Suprapubic skin (tissue), 4 donors: ENCODE measurements at regions not wholly inside any gene's neighbourhood (a gene's known extent, or its start where the extent isn't known, plus 50 kb on each side); places are given as distances from the start of the nearest gene placed in this dataset.

ENCODE experiments used
- DNase-seq, 2 donors: peaks; one replicate each; pipeline ENCODE4 v3.0.0-alpha.2; 2019; ENCODE audit warnings: low spot score in 2 of 2
- H3K27ac ChIP-seq: fragments of 200-600 bp; sonication (generic); one replicate; pipeline ENCODE4 v1.5.1; 2019
- H3K27me3 ChIP-seq: fragments of 200-600 bp; sonication (generic); one replicate; pipeline ENCODE4 v1.5.1; 2019
- H3K36me3 ChIP-seq: fragments of 200-600 bp; sonication (generic); one replicate; pipeline ENCODE4 v1.5.1; 2019
- H3K4me1 ChIP-seq: fragments of 200-600 bp; sonication (generic); one replicate; pipeline ENCODE4 v1.5.1; 2019
- H3K4me3 ChIP-seq: fragments of 200-600 bp; sonication (generic); one replicate; pipeline ENCODE4 v1.5.1; 2019; ENCODE audit warnings: mild to moderate bottlenecking
- H3K9me3 ChIP-seq: fragments of 200-600 bp; sonication (generic); one replicate; pipeline ENCODE4 v1.5.1; 2019
- EP300 ChIP-seq: sonication (generic); formaldehyde crosslinking; IDR thresholded peaks from one replicate; pipeline ENCODE4 v1.6.1; 2017; ENCODE audit warnings: antibody characterized with exemption
- POLR2A ChIP-seq, 2 donors: fragments of 450-650 bp; IDR thresholded peaks; one replicate each; pipeline ENCODE4 v1.6.1; 2017; ENCODE audit warnings: antibody characterized with exemption in 2 of 2, mild to moderate bottlenecking in 2 of 2, moderate library complexity in 2 of 2
- POLR2AphosphoS5 ChIP-seq, 3 donors: sonication (generic); formaldehyde crosslinking; IDR thresholded peaks; one replicate each; pipeline ENCODE4 v1.6.1; 2017; ENCODE audit warnings: antibody characterized with exemption in 3 of 3
- WGBS: methylation state at CpG from one replicate; pipeline ENCODE4 v1.1.5; 2018; 5-methylcytosine and 5-hydroxymethylcytosine counted together
- TF ChIP-seq, protein P1 (sequence below), 2 donors: fragments of 200-600 bp in 1 of 2; fragments of 450-650 bp in 1 of 2; sonication (generic) in 1 of 2; IDR thresholded peaks; one replicate each; pipeline ENCODE4 v1.5.1; 2016 to 2019; ENCODE audit warnings: antibody characterized with exemption in 2 of 2, mild to moderate bottlenecking in 1 of 2, moderate library complexity in 1 of 2

DNA sequence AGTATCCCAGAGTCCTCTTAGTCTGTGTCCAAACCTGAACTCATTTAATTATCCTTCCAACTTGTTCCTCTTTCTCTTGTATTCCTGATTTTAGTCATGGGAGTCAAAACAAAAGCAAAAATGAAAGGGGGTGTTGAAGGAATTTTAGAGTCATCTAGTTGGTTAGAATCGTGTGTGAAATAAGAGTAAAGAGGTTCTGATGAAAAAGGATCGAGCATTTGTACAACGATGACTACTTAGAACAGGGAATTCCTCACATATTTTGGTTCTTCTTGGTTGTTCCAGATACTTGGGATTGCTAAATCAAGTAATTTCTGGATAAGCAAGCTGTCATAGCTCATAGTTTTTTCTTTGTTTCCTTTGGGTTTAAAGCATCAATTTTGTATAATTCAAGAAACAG lies 194.4 kb downstream of the BCOR start:
- WGBS: 71% methylated on average over 3 of the region's 3 CpGs
- no peaks in the 10 kb centered on the region for H3K9me3 ChIP-seq
- H3K27me3 ChIP-seq: no peaks in the 10 kb centered on the region
- DNase-seq: no peak
- H3K4me1 ChIP-seq: peaks cover 13% of the 10 kb centered on the region
- no peaks in the 10 kb centered on the region for H3K36me3 ChIP-seq
- H3K4me3 ChIP-seq: no peak overlapping the region
- H3K27ac ChIP-seq: no peak overlapping the region
- TF ChIP-seq, protein P1, sequence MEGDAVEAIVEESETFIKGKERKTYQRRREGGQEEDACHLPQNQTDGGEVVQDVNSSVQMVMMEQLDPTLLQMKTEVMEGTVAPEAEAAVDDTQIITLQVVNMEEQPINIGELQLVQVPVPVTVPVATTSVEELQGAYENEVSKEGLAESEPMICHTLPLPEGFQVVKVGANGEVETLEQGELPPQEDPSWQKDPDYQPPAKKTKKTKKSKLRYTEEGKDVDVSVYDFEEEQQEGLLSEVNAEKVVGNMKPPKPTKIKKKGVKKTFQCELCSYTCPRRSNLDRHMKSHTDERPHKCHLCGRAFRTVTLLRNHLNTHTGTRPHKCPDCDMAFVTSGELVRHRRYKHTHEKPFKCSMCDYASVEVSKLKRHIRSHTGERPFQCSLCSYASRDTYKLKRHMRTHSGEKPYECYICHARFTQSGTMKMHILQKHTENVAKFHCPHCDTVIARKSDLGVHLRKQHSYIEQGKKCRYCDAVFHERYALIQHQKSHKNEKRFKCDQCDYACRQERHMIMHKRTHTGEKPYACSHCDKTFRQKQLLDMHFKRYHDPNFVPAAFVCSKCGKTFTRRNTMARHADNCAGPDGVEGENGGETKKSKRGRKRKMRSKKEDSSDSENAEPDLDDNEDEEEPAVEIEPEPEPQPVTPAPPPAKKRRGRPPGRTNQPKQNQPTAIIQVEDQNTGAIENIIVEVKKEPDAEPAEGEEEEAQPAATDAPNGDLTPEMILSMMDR (IDR thresholded peaks at IDR 0.05): no peak
- TF ChIP-seq POLR2A (IDR thresholded peaks at IDR 0.05): no peak
- TF ChIP-seq POLR2AphosphoS5 (IDR thresholded peaks at IDR 0.05): no peak
- no peak for TF ChIP-seq EP300

DNA sequence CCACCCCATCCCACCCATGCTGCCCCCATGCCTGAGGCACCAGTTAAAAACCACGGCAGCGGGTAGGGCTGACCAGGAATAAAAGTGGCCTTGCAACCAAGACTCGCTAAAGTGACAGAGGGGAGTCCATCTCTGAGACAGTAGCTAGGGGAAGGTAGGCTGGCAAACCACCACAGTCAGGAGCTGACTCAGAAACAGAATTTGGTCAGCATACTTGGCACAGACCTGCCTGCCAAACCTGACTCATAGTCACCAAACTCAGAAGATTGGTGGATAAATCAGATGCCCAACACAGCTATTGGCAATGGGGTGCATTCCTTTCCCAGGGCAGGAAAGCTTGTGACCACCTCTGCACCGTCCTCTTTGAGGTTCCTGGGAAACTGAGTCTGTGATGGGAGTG lies 193.8 kb downstream of the BCOR start:
- 100% methylated on average over 4 of the region's 4 CpGs for WGBS
- TF ChIP-seq, protein P1 (IDR thresholded peaks at IDR 0.05): no peak
- TF ChIP-seq POLR2A (IDR thresholded peaks at IDR 0.05) (no peak), EP300 (no peak), POLR2AphosphoS5 (IDR thresholded peaks at IDR 0.05) (no peak)
- Histone ChIP-seq H3K4me1 (peaks cover 19% of the 10 kb centered on the region), H3K27me3 (no peaks in the 10 kb centered on the region), H3K4me3 (no peak overlapping the region), H3K36me3 (no peaks in the 10 kb centered on the region), H3K27ac (no peak overlapping the region), H3K9me3 (no peaks in the 10 kb centered on the region)
- no peak for DNase-seq

DNA sequence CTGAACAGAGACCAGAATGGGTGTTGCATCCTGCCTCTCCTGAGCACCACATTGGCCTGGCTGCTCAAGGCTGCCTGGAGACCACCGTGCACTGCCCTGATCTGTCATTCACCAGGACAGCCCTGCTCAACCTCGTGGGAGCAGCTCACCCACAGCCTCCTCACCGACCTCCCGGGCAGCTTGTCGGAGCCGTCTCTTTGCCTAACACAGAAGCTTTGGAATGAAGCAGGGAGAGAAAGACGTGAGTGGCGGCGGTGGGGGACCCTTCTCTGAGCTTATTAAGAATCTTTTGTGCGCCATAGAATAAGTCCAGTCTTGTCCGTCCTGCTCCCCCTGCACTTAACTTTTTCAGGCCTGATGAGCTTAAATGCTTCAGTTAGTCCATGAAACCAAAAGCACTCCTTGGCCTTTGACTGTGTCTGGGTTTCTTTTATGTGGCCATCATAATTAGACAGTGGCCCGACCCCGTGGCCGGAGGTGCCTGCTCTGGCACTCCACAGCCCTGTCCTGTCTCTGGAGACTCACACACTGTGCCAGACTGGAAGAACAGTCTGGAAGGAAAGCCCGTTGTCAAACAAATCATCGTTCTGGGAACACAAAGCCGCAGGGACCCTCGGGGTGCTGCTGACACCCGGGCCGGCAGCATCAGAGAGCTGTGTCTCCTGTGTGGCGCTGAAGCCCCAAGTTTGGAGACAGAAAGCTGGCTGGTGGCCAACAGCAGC lies 192.8 kb downstream of the BCOR start:
- no peaks in the 10 kb centered on the region for H3K36me3 ChIP-seq
- TF ChIP-seq, protein P1 (IDR thresholded peaks at IDR 0.05): no peak
- TF ChIP-seq POLR2AphosphoS5 (IDR thresholded peaks at IDR 0.05) (no peak), POLR2A (IDR thresholded peaks at IDR 0.05) (no peak), EP300 (no peak)
- no peak overlapping the region for H3K4me3 ChIP-seq
- no peaks in the 10 kb centered on the region for H3K9me3 ChIP-seq
- no peak overlapping the region for H3K27ac ChIP-seq
- no peak for DNase-seq
- peaks cover 16% of the 10 kb centered on the region for H3K4me1 ChIP-seq
- no peaks in the 10 kb centered on the region for H3K27me3 ChIP-seq
- 76% methylated on average over 21 of the region's 21 CpGs for WGBS

DNA sequence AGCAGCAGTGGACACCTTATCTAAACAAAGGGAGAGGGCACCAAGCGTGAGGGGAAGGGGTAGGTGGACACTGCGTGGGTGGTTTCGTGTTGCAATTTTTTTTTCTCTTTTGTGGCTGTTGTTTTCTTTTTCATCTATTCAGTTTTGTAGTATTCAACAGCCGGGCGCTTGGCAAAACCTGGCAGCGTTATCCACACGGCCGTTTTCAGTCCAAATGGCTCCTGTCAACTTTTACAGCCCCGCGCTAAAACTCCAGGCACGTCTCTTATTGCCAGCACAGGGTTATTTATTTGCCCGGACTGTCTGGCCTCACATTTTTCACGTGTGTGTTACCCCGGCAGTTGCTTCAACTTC lies 192.2 kb downstream of the BCOR start:
- no peaks in the 10 kb centered on the region for H3K9me3 ChIP-seq
- H3K27ac ChIP-seq: no peak overlapping the region
- DNase-seq: no peak
- no peak for TF ChIP-seq EP300
- no peak for TF ChIP-seq POLR2A (IDR thresholded peaks at IDR 0.05)
- no peak for TF ChIP-seq POLR2AphosphoS5 (IDR thresholded peaks at IDR 0.05)
- TF ChIP-seq, protein P1 (IDR thresholded peaks at IDR 0.05): no peak
- no peak overlapping the region for H3K4me3 ChIP-seq
- H3K27me3 ChIP-seq: no peaks in the 10 kb centered on the region
- peaks cover 12% of the 10 kb centered on the region for H3K4me1 ChIP-seq
- 55% methylated on average over 14 of the region's 14 CpGs for WGBS
- no peaks in the 10 kb centered on the region for H3K36me3 ChIP-seq

DNA sequence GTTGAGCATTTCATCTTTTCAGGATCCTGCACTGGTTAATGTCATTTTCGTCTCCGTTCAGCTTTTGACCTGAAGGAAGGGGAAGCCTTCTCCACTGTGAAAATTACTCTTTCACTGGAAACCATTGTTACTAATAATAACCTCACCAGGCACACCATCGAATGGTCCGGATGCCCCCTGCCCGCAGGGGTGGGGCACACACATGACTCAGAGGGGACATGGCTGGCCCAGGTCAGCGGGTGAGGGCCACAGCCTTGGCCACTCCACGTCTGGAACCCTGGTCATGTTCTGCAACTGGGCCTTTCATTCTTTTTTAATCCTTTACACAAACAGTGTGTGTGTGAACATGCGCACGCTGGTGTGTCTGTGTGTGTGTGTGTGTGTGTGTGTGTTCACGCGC lies 191.8 kb downstream of the BCOR start:
- WGBS: 86% methylated on average over 11 of the region's 11 CpGs
- no peak overlapping the region for H3K27ac ChIP-seq

More for the DNA sequence above, 191.8 kb downstream of the BCOR start:
- no peak for TF ChIP-seq POLR2AphosphoS5 (IDR thresholded peaks at IDR 0.05)
- no peak for TF ChIP-seq EP300
- no peak for TF ChIP-seq POLR2A (IDR thresholded peaks at IDR 0.05)
- TF ChIP-seq, protein P1 (IDR thresholded peaks at IDR 0.05): no peak
- Histone ChIP-seq H3K9me3 (no peaks in the 10 kb centered on the region), H3K36me3 (no peaks in the 10 kb centered on the region), H3K27me3 (no peaks in the 10 kb centered on the region), H3K4me3 (no peak overlapping the region), H3K4me1 (peaks cover 7% of the 10 kb centered on the region)
- DNase-seq: no peak
